Esophagus muscularis mucosa (tissue), 4 donors: ENCODE measurements at regions not wholly inside any gene's neighbourhood (a gene's known extent, or its start where the extent isn't known, plus 50 kb on each side); places are given as distances from the start of the nearest gene placed in this dataset.

Experiments
- DNase-seq: peaks from one replicate; pipeline ENCODE4 v3.0.0-alpha.2; 2017; ENCODE audit errors: extremely low spot score
- H3K27ac ChIP-seq, 4 donors: fragments of 200-600 bp; sonication (generic); replicated peaks in 1 of 4; 1 replicate in 3 of 4; 2 replicates in 1 of 4; pipeline ENCODE4 v1.5.1; 2016 to 2019; ENCODE audit warnings: mild to moderate bottlenecking in 1 of 4
- H3K27me3 ChIP-seq, 4 donors: fragments of 200-600 bp; sonication (generic); one replicate each; pipeline versions ENCODE4 v1.5.1 to v1.6.0; 2016 to 2019
- H3K36me3 ChIP-seq, 4 donors: fragments of 200-600 bp; sonication (generic); one replicate each; pipeline ENCODE4 v1.5.1; 2016 to 2019
- H3K4me1 ChIP-seq, 4 donors: fragments of 200-600 bp; sonication (generic); one replicate each; pipeline ENCODE4 v1.5.1; 2016 to 2019
- H3K4me3 ChIP-seq, 4 donors: fragments of 200-600 bp; sonication (generic); 1 replicate in 2 of 4; 2 replicates in 2 of 4; pipeline ENCODE4 v1.5.1; 2016 to 2019; ENCODE audit warnings: mild to moderate bottlenecking in 4 of 4, moderate library complexity in 1 of 4
- H3K9me3 ChIP-seq, 4 donors: fragments of 200-600 bp; sonication (generic); 1 replicate in 3 of 4; 2 replicates in 1 of 4; pipeline ENCODE4 v1.5.1; 2016 to 2019
- CTCF ChIP-seq, 3 experiments: fragments of 200-600 bp in 2 of 3; fragments of 450-650 bp in 1 of 3; sonication (generic) in 2 of 3; IDR thresholded peaks; one replicate each; pipeline ENCODE4 v1.5.1; 2017 to 2019; ENCODE audit warnings: antibody characterized with exemption in 3 of 3, mild to moderate bottlenecking in 2 of 3, moderate library complexity in 1 of 3
- EP300 ChIP-seq: sonication (generic); formaldehyde crosslinking; IDR thresholded peaks from one replicate; pipeline ENCODE4 v1.6.1; 2017; ENCODE audit warnings: antibody characterized with exemption
- POLR2A ChIP-seq: fragments of 450-650 bp; IDR thresholded peaks from one replicate; pipeline ENCODE4 v1.6.1; 2017; ENCODE audit warnings: antibody characterized with exemption, moderate library complexity, mild to moderate bottlenecking, low read depth
- POLR2AphosphoS5 ChIP-seq, 2 donors: sonication (generic); formaldehyde crosslinking; IDR thresholded peaks; one replicate each; pipeline ENCODE4 v1.6.1; 2017; ENCODE audit warnings: antibody characterized with exemption in 2 of 2
- WGBS: methylation state at CpG from one replicate; pipeline ENCODE4 v1.1.5; 2018; 5-methylcytosine and 5-hydroxymethylcytosine counted together
- intact Hi-C: fragments of 100-400 bp; cut with DNase I; formaldehyde crosslinking; loops from one replicate; pipeline ENCODE4 v1.15.1; 2023

- Histone ChIP-seq H3K4me3 (no peak overlapping the region), H3K4me1 (no peaks in the 10 kb centered on the region), H3K27me3 (no peaks in the 10 kb centered on the region), H3K27ac (no peak overlapping the region), H3K9me3 (no peaks in the 10 kb centered on the region), H3K36me3 (no peaks in the 10 kb centered on the region)
- intact Hi-C loops, result no loop called here
- TF ChIP-seq CTCF (IDR thresholded peaks at IDR 0.05) (no peak), POLR2AphosphoS5 (IDR thresholded peaks at IDR 0.05) (no peak), POLR2A (no peak), EP300 (no peak)
- DNase-seq, result no peak
- WGBS, result 100% methylated on average over 2 of the region's 2 CpGs
These were observed 1257.4 kb upstream of the ZEB2 start for GRCh38 chr2:145777297-145777696.

DNA sequence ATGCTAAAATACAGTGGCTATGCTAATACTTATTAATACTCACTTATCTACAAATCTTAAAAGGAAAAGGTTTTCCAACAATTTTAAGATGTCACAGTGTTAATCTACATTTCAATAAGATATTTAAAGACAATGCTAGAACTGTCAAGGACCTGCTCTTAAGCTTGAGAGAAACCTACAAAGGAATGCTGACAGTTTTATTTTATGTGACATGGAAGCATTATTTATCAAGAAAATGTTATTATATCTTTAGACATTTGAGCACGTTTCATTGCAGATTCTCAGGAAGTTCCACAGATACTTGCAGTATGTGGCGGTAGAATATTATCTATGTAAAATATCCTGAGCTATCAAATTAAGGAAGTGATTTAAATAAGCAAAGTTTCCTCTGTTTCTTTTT, 1255.7 kb upstream of the ZEB2 start:
- intact Hi-C loops, result no loop called here
- no peak overlapping the region for H3K27ac ChIP-seq
- 61% methylated on average over 2 of the region's 2 CpGs for WGBS
- no peaks in the 10 kb centered on the region for H3K36me3 ChIP-seq
- no peaks in the 10 kb centered on the region for H3K9me3 ChIP-seq
- no peak overlapping the region for H3K4me3 ChIP-seq
- DNase-seq, result no peak
- no peaks in the 10 kb centered on the region for H3K27me3 ChIP-seq
- no peaks in the 10 kb centered on the region for H3K4me1 ChIP-seq
- TF ChIP-seq POLR2A, result no peak
- TF ChIP-seq CTCF (IDR thresholded peaks at IDR 0.05), result no peak
- no peak for TF ChIP-seq EP300
- TF ChIP-seq POLR2AphosphoS5 (IDR thresholded peaks at IDR 0.05), result no peak

GRCh38 chr2:145771525-145771924, 1251.6 kb upstream of the ZEB2 start:
- no peaks in the 10 kb centered on the region for H3K4me1 ChIP-seq
- H3K27me3 ChIP-seq, result no peaks in the 10 kb centered on the region
- no peak for DNase-seq
- H3K4me3 ChIP-seq, result no peak overlapping the region
- no peaks in the 10 kb centered on the region for H3K36me3 ChIP-seq
- intact Hi-C loops, result no loop called here
- H3K9me3 ChIP-seq, result no peaks in the 10 kb centered on the region
- TF ChIP-seq POLR2A (no peak), EP300 (no peak), POLR2AphosphoS5 (IDR thresholded peaks at IDR 0.05) (no peak)
- H3K27ac ChIP-seq, result no peak overlapping the region

- intact Hi-C loops, result no loop called here
These were observed 1249.2 kb upstream of the ZEB2 start for GRCh38 chr2:145769011-145769716.

DNA sequence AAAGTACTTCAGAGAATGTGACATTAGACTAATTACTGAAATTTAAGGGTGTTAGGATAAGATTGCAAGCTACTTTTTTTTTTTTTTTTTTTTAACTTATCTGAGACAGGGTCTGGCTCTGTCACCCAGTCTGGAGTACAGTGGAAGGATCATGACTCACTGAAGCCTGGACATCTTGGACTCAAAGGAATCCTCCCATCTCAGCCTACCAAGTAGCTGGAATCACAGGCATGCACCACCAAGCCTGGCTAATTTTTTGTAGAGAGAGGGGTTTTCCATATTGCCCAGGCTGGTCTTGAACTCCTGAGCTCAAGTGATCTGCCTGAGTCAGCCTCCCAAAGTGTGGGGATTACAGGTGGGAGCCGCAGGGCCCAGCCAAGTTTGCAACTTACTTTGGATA, 1246.0 kb upstream of the ZEB2 start:
- no peak for DNase-seq
- no peaks in the 10 kb centered on the region for H3K9me3 ChIP-seq
- peaks cover 0 to 9% (median 8%) of the 10 kb centered on the region in 4 donors for H3K4me1 ChIP-seq
- no peak overlapping the region for H3K27ac ChIP-seq
- H3K36me3 ChIP-seq, result no peaks in the 10 kb centered on the region
- 89% methylated on average over 1 of the region's 1 CpG for WGBS
- intact Hi-C loops, result no loop called here
- H3K27me3 ChIP-seq, result no peaks in the 10 kb centered on the region
- TF ChIP-seq POLR2AphosphoS5 (IDR thresholded peaks at IDR 0.05) (no peak), EP300 (no peak), CTCF (IDR thresholded peaks at IDR 0.05) (no peak), POLR2A (no peak)
- no peak overlapping the region for H3K4me3 ChIP-seq

More at GRCh38 chr2:145769011-145769716, 1249.2 kb upstream of the ZEB2 start:
- DNase-seq, result no peak
- Histone ChIP-seq H3K27me3 (no peaks in the 10 kb centered on the region), H3K27ac (no peak overlapping the region), H3K4me3 (no peak overlapping the region), H3K4me1 (no peaks in the 10 kb centered on the region), H3K9me3 (no peaks in the 10 kb centered on the region), H3K36me3 (no peaks in the 10 kb centered on the region)
- 78% methylated on average over 5 of the region's 5 CpGs for WGBS
- TF ChIP-seq EP300 (no peak), CTCF (IDR thresholded peaks at IDR 0.05) (no peak), POLR2AphosphoS5 (IDR thresholded peaks at IDR 0.05) (no peak), POLR2A (no peak)
